WTC11 (cell line): ENCODE measurements at regions not wholly inside any gene's neighbourhood (a gene's known extent, or its start where the extent isn't known, plus 50 kb on each side); places are given as distances from the start of the nearest gene placed in this dataset.

Experiments
- ATAC-seq: fragments of 200-7000 bp; cut with Tn5 transposase; 2 replicates; pipeline ENCODE4 v1.10.0; 2021; ENCODE audit warnings: mild to moderate bottlenecking, moderate library complexity
- CTCF ChIA-PET: fragments of 300-600 bp; sonication (Branson Sonifier 250); formaldehyde crosslinking; loops from one replicate; lab custom pipeline; 2021; ENCODE audit warnings: antibody characterized with exemption; lab: Charles Lee
- POLR2A ChIA-PET: fragments of 350-600 bp; sonication (Branson Sonifier 250); formaldehyde crosslinking; loops from one replicate; lab custom pipeline; 2021; ENCODE audit warnings: antibody characterized with exemption; lab: Charles Lee
- DNase-seq: peaks from one replicate; pipeline ENCODE4 v3.0.0; 2021; ENCODE audit warnings: low spot score
- H3K27ac Mint-ChIP-seq: 2 replicates; pipeline ENCODE4 v1.8.0; 2021; ENCODE audit warnings: mixed read lengths
- H3K27me3 Mint-ChIP-seq: 2 replicates; pipeline ENCODE4 v1.8.0; 2021; ENCODE audit warnings: low read depth, mild to moderate bottlenecking, moderate library complexity, mixed read lengths
- H3K36me3 Mint-ChIP-seq: 2 replicates; pipeline ENCODE4 v1.8.0; 2021; ENCODE audit warnings: mixed read lengths
- H3K4me1 Mint-ChIP-seq: 2 replicates; pipeline ENCODE4 v1.8.0; 2022; ENCODE audit warnings: mixed read lengths
- H3K4me3 Mint-ChIP-seq: 2 replicates; pipeline ENCODE4 v1.8.0; 2021; ENCODE audit warnings: mild to moderate bottlenecking, moderate library complexity, mixed read lengths
- H3K9me3 Mint-ChIP-seq: 2 replicates; pipeline ENCODE4 v1.8.0; 2021; ENCODE audit warnings: mixed read lengths
- CREM ChIP-seq: sonication (generic); formaldehyde crosslinking; IDR thresholded peaks from 2 replicates; pipeline ENCODE4 v1.8.1; 2022; ENCODE audit warnings: mild to moderate bottlenecking, missing genetic modification reagents, moderate library complexity
- EMX1 ChIP-seq: fragments of 250-450 bp; sonication (Bioruptor Pico); IDR thresholded peaks from 2 replicates; pipeline ENCODE4 v1.8.0; 2021; ENCODE audit warnings: mild to moderate bottlenecking
- FOXK1 ChIP-seq: sonication (generic); formaldehyde crosslinking; IDR thresholded peaks from 2 replicates; pipeline ENCODE4 v1.8.0; 2022; ENCODE audit warnings: mild to moderate bottlenecking, moderate library complexity, missing genetic modification reagents
- FOXP1 ChIP-seq: sonication (generic); formaldehyde crosslinking; IDR thresholded peaks from 2 replicates; pipeline ENCODE4 v1.8.0; 2022; ENCODE audit warnings: missing genetic modification reagents, mild to moderate bottlenecking, moderate library complexity, borderline replicate concordance
- HMGA2 ChIP-seq: fragments of 250-450 bp; sonication (Bioruptor Pico); IDR thresholded peaks from 2 replicates; pipeline ENCODE4 v1.4.0; 2021; ENCODE audit warnings: mild to moderate bottlenecking, moderate library complexity
- NR1H2 ChIP-seq: sonication (generic); formaldehyde crosslinking; IDR thresholded peaks from 2 replicates; pipeline ENCODE4 v1.9.0; 2021; ENCODE audit warnings: mild to moderate bottlenecking, moderate library complexity, missing genetic modification reagents
- SMAD3 ChIP-seq: sonication (generic); formaldehyde crosslinking; IDR thresholded peaks from 2 replicates; pipeline ENCODE4 v1.8.0; 2022; ENCODE audit warnings: missing genetic modification reagents, mild to moderate bottlenecking, borderline replicate concordance
- ZNF232 ChIP-seq: sonication (generic); formaldehyde crosslinking; IDR thresholded peaks from 2 replicates; pipeline ENCODE4 v1.8.0; 2022; ENCODE audit warnings: mild to moderate bottlenecking, missing genetic modification reagents
- ZNF423 ChIP-seq: fragments of 250-450 bp; sonication (Bioruptor Pico); IDR thresholded peaks from 2 replicates; pipeline ENCODE4 v2.1.2; 2022; ENCODE audit warnings: mild to moderate bottlenecking, moderate library complexity
- TF ChIP-seq, protein P1 (sequence below): sonication (generic); formaldehyde crosslinking; IDR thresholded peaks from 2 replicates; pipeline ENCODE4 v1.8.0; 2022; ENCODE audit warnings: mild to moderate bottlenecking, missing genetic modification reagents
- TF ChIP-seq, protein P2 (sequence below): sonication (generic); formaldehyde crosslinking; conservative IDR thresholded peaks from 2 replicates; pipeline ENCODE4 v1.8.1; 2022; ENCODE audit warnings: mild to moderate bottlenecking, missing genetic modification reagents
- TF ChIP-seq, protein P3 (sequence below): sonication (generic); formaldehyde crosslinking; IDR thresholded peaks from 2 replicates; pipeline ENCODE4 v1.8.0; 2022; ENCODE audit warnings: mild to moderate bottlenecking, missing genetic modification reagents
- TF ChIP-seq, protein P4 (sequence below): sonication (generic); formaldehyde crosslinking; IDR thresholded peaks from 2 replicates; pipeline ENCODE4 v1.8.1; 2023; ENCODE audit warnings: mild to moderate bottlenecking, moderate library complexity, missing genetic modification reagents
- TF ChIP-seq, protein P5 (sequence below): sonication (generic); formaldehyde crosslinking; IDR thresholded peaks from 2 replicates; pipeline ENCODE4 v1.8.1; 2022; ENCODE audit warnings: mild to moderate bottlenecking, moderate library complexity, missing genetic modification reagents
- TF ChIP-seq, protein P6 (sequence below): sonication (generic); formaldehyde crosslinking; IDR thresholded peaks from 2 replicates; pipeline ENCODE4 v1.8.1; 2022; ENCODE audit warnings: missing genetic modification reagents, borderline replicate concordance
- TF ChIP-seq, protein P7 (sequence below): sonication (generic); formaldehyde crosslinking; IDR thresholded peaks from 2 replicates; pipeline ENCODE4 v1.8.1; 2023; ENCODE audit warnings: mild to moderate bottlenecking, missing genetic modification reagents, moderate library complexity

DNA sequence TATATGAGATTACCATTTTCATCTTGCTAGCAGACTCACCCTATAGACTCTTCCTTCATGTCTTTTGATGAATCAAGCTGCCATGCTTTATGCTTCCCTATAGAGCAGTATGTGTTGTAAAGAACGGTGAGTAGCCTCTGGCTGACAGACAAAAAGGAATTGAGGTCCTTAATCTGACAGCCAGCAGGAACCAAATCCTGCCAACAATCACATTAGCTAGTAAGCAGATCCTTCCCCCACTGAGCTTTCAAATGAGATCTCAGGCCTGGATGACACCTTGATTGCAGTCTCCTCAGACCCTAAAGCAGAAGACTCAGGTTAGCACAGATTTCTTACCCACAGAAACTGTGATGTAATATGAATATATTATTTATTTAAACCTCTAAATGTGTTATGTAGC is 577.0 kb downstream of the CDH11 start (continued):
- TF ChIP-seq, protein P1, sequence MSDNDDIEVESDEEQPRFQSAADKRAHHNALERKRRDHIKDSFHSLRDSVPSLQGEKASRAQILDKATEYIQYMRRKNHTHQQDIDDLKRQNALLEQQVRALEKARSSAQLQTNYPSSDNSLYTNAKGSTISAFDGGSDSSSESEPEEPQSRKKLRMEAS (CRISPR knock-in tag), result no peak
- TF ChIP-seq ZNF423 (no peak), CREM (no peak), ZNF232 (CRISPR knock-in tag) (no peak), EMX1 (CRISPR knock-in tag) (no peak)

DNA sequence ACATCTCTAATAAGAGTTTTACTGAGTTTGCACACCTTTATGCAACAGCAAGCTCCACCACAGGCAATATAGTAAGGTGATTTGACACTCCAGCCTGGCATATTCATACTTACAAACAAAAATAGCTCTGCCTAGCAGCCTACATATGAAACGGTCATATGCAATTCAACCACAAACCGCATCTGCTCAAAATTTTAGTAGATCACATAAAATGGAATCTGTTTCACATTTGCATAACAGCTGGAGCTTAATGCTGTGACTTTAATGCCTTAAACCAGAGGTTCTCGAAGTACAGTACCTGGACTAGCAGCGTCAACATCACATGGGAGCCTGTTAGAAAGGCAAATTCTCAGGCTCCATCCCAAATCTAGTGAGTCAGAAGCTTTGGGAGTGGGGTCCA is 578.4 kb downstream of the CDH11 start:
- TF ChIP-seq EMX1 (CRISPR knock-in tag), result no peak
- ChIA-PET CTCF (no interaction called here), POLR2A (no interaction called here)
- Mint-ChIP-seq H3K9me3 (peaks cover 12% of the 10 kb centered on the region), H3K4me1 (no peaks in the 10 kb centered on the region), H3K4me3 (no peak overlapping the region), H3K27me3 (no peaks in the 10 kb centered on the region; the same call in 1 of the 2 replicates), H3K36me3 (no peaks in the 10 kb centered on the region), H3K27ac (no peak overlapping the region)
- ATAC-seq, result no peak
- no peak for DNase-seq

DNA sequence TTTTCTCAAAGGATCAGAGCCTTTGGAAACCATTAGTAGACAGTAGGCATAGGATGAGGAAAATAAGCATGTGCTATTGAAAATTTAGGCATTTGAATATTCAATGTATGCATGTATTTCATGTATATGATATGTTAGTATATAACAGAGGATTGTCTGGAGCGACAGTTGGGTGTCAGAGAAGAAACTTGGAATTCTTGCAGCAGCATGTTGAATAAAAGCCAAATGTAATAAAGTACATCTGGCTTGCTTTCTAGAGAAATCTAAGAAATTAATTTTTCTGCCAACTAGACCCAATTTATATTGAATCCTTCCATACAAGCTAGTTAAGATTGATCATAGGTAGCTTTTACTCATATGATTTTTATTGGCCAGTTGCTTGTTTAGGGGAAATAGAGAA is 578.8 kb downstream of the CDH11 start:
- no peak for ATAC-seq
- Mint-ChIP-seq H3K9me3 (peaks cover 12% of the 10 kb centered on the region), H3K27ac (no peak overlapping the region), H3K4me3 (no peak overlapping the region), H3K27me3 (no peaks in the 10 kb centered on the region; the same call in 1 of the 2 replicates), H3K4me1 (no peaks in the 10 kb centered on the region), H3K36me3 (no peaks in the 10 kb centered on the region)
- no peak for DNase-seq
- TF ChIP-seq HMGA2 (no peak), NR1H2 (no peak), ZNF423 (no peak), SMAD3 (CRISPR knock-in tag) (no peak), FOXK1 (CRISPR knock-in tag) (no peak), FOXP1 (CRISPR knock-in tag) (no peak)
- TF ChIP-seq, protein P2, sequence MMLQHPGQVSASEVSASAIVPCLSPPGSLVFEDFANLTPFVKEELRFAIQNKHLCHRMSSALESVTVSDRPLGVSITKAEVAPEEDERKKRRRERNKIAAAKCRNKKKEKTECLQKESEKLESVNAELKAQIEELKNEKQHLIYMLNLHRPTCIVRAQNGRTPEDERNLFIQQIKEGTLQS (CRISPR knock-in tag), result no peak
- TF ChIP-seq, protein P3, sequence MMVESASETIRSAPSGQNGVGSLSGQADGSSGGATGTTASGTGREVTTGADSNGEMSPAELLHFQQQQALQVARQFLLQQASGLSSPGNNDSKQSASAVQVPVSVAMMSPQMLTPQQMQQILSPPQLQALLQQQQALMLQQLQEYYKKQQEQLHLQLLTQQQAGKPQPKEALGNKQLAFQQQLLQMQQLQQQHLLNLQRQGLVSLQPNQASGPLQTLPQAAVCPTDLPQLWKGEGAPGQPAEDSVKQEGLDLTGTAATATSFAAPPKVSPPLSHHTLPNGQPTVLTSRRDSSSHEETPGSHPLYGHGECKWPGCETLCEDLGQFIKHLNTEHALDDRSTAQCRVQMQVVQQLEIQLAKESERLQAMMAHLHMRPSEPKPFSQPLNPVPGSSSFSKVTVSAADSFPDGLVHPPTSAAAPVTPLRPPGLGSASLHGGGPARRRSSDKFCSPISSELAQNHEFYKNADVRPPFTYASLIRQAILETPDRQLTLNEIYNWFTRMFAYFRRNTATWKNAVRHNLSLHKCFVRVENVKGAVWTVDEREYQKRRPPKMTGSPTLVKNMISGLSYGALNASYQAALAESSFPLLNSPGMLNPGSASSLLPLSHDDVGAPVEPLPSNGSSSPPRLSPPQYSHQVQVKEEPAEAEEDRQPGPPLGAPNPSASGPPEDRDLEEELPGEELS (CRISPR knock-in tag), result no peak
- TF ChIP-seq, protein P4, sequence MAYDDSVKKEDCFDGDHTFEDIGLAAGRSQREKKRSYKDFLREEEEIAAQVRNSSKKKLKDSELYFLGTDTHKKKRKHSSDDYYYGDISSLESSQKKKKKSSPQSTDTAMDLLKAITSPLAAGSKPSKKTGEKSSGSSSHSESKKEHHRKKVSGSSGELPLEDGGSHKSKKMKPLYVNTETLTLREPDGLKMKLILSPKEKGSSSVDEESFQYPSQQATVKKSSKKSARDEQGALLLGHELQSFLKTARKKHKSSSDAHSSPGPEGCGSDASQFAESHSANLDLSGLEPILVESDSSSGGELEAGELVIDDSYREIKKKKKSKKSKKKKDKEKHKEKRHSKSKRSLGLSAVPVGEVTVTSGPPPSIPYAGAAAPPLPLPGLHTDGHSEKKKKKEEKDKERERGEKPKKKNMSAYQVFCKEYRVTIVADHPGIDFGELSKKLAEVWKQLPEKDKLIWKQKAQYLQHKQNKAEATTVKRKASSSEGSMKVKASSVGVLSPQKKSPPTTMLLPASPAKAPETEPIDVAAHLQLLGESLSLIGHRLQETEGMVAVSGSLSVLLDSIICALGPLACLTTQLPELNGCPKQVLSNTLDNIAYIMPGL (CRISPR knock-in tag), result no peak
- TF ChIP-seq, protein P5, sequence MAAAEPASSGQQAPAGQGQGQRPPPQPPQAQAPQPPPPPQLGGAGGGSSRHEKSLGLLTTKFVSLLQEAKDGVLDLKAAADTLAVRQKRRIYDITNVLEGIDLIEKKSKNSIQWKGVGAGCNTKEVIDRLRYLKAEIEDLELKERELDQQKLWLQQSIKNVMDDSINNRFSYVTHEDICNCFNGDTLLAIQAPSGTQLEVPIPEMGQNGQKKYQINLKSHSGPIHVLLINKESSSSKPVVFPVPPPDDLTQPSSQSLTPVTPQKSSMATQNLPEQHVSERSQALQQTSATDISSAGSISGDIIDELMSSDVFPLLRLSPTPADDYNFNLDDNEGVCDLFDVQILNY, result no peak
- TF ChIP-seq, protein P6, sequence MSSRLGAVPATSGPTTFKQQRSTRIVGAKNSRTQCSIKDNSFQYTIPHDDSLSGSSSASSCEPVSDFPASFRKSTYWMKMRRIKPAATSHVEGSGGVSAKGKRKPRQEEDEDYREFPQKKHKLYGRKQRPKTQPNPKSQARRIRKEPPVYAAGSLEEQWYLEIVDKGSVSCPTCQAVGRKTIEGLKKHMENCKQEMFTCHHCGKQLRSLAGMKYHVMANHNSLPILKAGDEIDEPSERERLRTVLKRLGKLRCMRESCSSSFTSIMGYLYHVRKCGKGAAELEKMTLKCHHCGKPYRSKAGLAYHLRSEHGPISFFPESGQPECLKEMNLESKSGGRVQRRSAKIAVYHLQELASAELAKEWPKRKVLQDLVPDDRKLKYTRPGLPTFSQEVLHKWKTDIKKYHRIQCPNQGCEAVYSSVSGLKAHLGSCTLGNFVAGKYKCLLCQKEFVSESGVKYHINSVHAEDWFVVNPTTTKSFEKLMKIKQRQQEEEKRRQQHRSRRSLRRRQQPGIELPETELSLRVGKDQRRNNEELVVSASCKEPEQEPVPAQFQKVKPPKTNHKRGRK, result no peak
- TF ChIP-seq, protein P7, sequence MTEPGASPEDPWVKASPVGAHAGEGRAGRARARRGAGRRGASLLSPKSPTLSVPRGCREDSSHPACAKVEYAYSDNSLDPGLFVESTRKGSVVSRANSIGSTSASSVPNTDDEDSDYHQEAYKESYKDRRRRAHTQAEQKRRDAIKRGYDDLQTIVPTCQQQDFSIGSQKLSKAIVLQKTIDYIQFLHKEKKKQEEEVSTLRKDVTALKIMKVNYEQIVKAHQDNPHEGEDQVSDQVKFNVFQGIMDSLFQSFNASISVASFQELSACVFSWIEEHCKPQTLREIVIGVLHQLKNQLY (CRISPR knock-in tag), result no peak
- ChIA-PET CTCF (no interaction called here), POLR2A (no interaction called here)
